Frontal cortex (tissue), 3 donors: ENCODE measurements at regions not wholly inside any gene's neighbourhood (a gene's known extent, or its start where the extent isn't known, plus 50 kb on each side); places are given as distances from the start of the nearest gene placed in this dataset.
"Not testable (repeated sequence)": the region's sequence is repeated elsewhere in the genome, so short reads cannot be mapped to it uniquely, and the experiment has no call there.

Experiments used
- DNase-seq, 2 donors: peaks; one replicate each; pipeline ENCODE4 v3.0.0; 2012; ENCODE audit warnings: low spot score in 2 of 2
- FAIRE-seq: peaks from 2 replicates; lab custom pipeline; 2012; peaks lifted over from hg19 to GRCh38; lab: Jason Lieb, UNC
- donor health status: control.
- donor health status: control.
- donor health status: control.

GRCh38 chr7:39819514-39819913 lies 130.5 kb upstream of the CDK13 start:
- no peak for FAIRE-seq
- DNase-seq: no peak

GRCh38 chr7:39824456-39825200 lies 125.4 kb upstream of the CDK13 start:
- no peak for FAIRE-seq

GRCh38 chr7:39825401-39825980 lies 124.6 kb upstream of the CDK13 start:
- FAIRE-seq (no peak), DNase-seq (no peak)

More at GRCh38 chr7:39824456-39825200, 125.4 kb upstream of the CDK13 start:
- no peak for DNase-seq

GRCh38 chr7:39826166-39826565 lies 123.9 kb upstream of the CDK13 start:
- no peak for FAIRE-seq

GRCh38 chr7:39827571-39827970 lies 122.5 kb upstream of the CDK13 start:
- DNase-seq (no peak), FAIRE-seq (no peak)

More at GRCh38 chr7:39826166-39826565, 123.9 kb upstream of the CDK13 start:
- no peak for DNase-seq

- FAIRE-seq: no peak
Observed at GRCh38 chr7:39829028-39829427, 121.0 kb upstream of the CDK13 start.

GRCh38 chr7:39832519-39833085 lies 117.5 kb upstream of the CDK13 start:
- DNase-seq (no peak), FAIRE-seq (no peak)

More at GRCh38 chr7:39829028-39829427, 121.0 kb upstream of the CDK13 start:
- no peak for DNase-seq

- peak; percentile 44 to 48 for DNase-seq
- not testable (repeated sequence) for FAIRE-seq
Observed at GRCh38 chr7:39833180-39833799, 116.8 kb upstream of the CDK13 start.

GRCh38 chr7:39833865-39834634 lies 116.0 kb upstream of the CDK13 start:
- not testable (repeated sequence) for FAIRE-seq

GRCh38 chr7:39838326-39838725 lies 111.7 kb upstream of the CDK13 start:
- FAIRE-seq (no peak), DNase-seq (no peak)

More at GRCh38 chr7:39833865-39834634, 116.0 kb upstream of the CDK13 start:
- DNase-seq: not testable (repeated sequence)

- DNase-seq (no peak), FAIRE-seq (no peak)
Observed at GRCh38 chr7:39845006-39845405, 105.0 kb upstream of the CDK13 start.

- no peak for DNase-seq
- no peak for FAIRE-seq
Observed at GRCh38 chr7:39847227-39847626, 102.8 kb upstream of the CDK13 start.

- FAIRE-seq: no peak
- no peak for DNase-seq
Observed at GRCh38 chr7:39851466-39852045, 98.5 kb upstream of the CDK13 start.

GRCh38 chr7:39854616-39855324 lies 95.3 kb upstream of the CDK13 start:
- not testable (repeated sequence) for DNase-seq, FAIRE-seq

GRCh38 chr7:39855325-39855674 lies 94.8 kb upstream of the CDK13 start:
- FAIRE-seq (no peak), DNase-seq (no peak)

GRCh38 chr7:39863675-39864322 lies 86.3 kb upstream of the CDK13 start:
- not testable (repeated sequence) for FAIRE-seq, DNase-seq

- not testable (repeated sequence) for DNase-seq, FAIRE-seq
Observed at GRCh38 chr7:39869888-39870522, 80.1 kb upstream of the CDK13 start.

GRCh38 chr7:39871610-39872009 lies 78.4 kb upstream of the CDK13 start:
- not testable (repeated sequence) for DNase-seq, FAIRE-seq
